Peyer's patch (tissue), 4 donors: ENCODE measurements at regions not wholly inside any gene's neighbourhood (a gene's known extent, or its start where the extent isn't known, plus 50 kb on each side); places are given as distances from the start of the nearest gene placed in this dataset.
"Not testable (repeated sequence)": the region's sequence is repeated elsewhere in the genome, so short reads cannot be mapped to it uniquely, and the experiment has no call there.

ENCODE experiments used
- CTCF ChIP-seq, 6 experiments: fragments of 450-650 bp in 4 of 6; fragments of 200-600 bp in 2 of 6; sonication (generic) in 1 of 6; IDR thresholded peaks; one replicate each; pipeline ENCODE4 v1.5.1; 2017 to 2019; ENCODE audit warnings: antibody characterized with exemption in 6 of 6, mild to moderate bottlenecking in 3 of 6, moderate library complexity in 1 of 6
- POLR2A ChIP-seq, 2 donors: fragments of 450-650 bp; IDR thresholded peaks; one replicate each; pipeline ENCODE4 v1.5.1; 2017; ENCODE audit warnings: antibody characterized with exemption in 2 of 2, mild to moderate bottlenecking in 2 of 2, moderate library complexity in 2 of 2

- not testable (repeated sequence) for TF ChIP-seq POLR2A, CTCF (IDR thresholded peaks at IDR 0.05)
Observed at GRCh38 chr1:213601705-213602104, 386.1 kb upstream of the PROX1 start.
